ENCODE measurements at regions not wholly inside any gene's neighbourhood (a gene's known extent, or its start where the extent isn't known, plus 50 kb on each side); places are given as distances from the start of the nearest gene placed in this dataset.

DNA sequence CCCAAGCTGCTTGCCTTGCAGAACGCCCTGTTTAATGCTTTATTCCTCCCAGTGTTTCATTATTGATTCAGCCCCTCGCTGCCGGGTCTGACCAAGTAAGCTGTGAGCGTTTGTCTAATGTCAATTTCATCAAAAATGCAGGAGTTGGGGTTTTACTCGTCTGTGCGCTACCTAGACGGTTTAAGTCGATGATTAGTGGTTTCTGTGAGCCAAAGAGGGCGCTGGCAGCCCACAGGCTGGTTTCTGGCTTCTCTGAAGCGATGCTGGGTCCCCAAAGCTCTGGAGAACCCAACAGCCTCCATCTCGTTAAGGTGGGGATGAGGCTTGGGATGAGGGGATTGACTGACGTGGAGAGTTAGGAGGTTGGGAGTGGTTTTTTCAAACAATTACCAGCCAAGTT, 102.9 kb downstream of the SYF2 start:
- TF ChIP-seq, protein P1, sequence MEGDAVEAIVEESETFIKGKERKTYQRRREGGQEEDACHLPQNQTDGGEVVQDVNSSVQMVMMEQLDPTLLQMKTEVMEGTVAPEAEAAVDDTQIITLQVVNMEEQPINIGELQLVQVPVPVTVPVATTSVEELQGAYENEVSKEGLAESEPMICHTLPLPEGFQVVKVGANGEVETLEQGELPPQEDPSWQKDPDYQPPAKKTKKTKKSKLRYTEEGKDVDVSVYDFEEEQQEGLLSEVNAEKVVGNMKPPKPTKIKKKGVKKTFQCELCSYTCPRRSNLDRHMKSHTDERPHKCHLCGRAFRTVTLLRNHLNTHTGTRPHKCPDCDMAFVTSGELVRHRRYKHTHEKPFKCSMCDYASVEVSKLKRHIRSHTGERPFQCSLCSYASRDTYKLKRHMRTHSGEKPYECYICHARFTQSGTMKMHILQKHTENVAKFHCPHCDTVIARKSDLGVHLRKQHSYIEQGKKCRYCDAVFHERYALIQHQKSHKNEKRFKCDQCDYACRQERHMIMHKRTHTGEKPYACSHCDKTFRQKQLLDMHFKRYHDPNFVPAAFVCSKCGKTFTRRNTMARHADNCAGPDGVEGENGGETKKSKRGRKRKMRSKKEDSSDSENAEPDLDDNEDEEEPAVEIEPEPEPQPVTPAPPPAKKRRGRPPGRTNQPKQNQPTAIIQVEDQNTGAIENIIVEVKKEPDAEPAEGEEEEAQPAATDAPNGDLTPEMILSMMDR (IDR thresholded peaks at IDR 0.05), result no peak

DNA sequence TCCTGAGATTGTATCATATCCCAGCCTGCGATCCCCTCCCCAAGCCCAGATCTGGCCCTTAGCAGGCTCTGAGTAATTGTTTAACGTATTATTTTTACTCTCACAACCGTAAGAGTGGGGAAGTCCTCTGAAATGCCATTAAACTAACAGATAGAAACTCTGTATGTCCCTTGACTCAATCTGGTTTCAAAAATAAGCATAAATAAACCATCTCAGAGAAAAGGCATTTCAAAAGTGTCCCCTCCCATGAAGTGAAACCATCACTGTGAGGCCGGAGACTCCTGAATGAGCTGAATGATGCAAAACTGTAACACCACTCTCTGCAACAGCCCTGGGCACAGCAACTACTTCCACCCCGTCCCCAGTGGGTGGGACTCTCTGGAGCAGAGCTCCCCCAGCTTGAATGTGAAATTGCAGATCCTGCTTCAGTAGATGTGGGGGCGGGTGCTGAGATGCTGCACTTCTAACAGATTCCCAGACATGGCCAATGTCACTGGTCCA, 104.1 kb downstream of the SYF2 start:
- TF ChIP-seq, protein P1 (IDR thresholded peaks at IDR 0.05), result no peak

DNA sequence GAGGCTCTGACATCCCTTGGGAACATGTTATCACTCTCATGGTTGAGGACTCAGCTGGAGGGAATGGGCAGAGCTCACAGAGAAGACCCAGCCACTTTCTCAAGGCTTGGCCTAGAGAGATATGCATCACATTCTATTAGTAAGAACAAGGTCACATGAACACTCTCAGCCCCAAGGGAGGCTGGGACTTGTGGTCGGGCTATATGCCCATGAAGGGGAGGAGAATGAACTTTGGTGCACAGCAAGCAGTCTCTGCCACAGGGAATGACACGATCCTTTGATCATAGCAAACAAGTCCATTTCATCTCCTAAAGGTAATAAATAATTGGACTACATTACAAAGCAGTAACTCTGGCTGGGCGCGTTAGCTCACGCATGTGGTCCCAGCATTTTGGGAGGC, 105.7 kb downstream of the SYF2 start:
- TF ChIP-seq, protein P1 (IDR thresholded peaks at IDR 0.05), result no peak

DNA sequence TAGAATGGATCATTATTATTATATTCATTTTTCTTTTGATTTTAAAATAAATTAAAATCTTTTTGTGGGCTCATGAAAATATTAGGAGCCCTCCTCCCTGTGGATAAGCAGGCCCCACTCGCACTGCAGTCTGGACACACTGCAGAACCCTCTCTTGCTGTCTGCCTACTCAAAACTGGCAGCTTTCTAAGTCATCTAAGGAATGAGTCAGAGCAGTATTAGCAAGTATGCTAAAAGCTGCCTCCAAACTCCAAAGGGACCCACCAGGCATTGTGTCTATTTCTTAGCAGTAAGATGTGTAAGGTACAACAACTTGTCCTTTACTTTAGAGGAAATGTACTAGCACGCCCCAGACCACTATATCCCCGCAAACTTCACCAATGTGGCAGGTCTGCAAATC, 108.8 kb downstream of the SYF2 start:
- TF ChIP-seq, protein P1 (IDR thresholded peaks at IDR 0.05), result no peak

DNA sequence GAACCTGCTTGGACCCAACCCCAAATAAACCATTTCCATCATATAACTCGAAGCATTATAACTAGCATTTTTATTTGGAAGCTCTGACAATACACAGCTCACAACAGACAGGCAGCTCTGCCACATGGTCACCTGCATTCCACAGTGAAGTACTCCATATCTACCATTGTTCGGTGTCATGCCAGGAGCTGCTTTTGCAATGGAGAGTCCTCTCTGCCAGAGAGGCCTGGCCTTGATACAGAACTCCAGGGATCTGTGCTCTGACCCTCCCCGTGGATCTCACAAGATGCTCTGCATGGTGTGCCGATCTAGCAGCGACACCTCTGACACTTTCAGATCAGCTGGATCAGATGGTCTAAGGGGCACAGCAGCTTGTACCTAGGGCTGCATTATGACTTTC, 109.6 kb downstream of the SYF2 start:
- TF ChIP-seq, protein P1 (IDR thresholded peaks at IDR 0.05), result no peak

DNA sequence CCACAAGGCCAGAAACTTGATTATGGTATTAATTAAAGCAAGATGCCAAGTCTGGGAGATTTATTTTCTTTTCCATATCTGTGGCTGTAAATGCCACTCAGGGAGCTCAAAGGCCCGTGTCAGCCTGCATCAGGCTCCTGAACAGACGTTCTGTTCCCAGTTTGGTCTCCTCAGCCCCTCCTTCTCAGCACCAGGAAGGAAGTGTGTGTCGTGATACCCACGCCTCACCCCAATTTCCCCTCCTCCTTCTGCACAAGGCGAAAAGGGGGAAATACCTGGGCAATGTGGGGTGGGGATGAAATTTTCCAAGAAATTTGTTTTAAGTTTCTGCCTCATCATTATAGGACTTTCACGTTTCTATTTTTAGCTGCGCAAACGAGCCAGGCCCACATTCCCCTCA, 112.0 kb downstream of the SYF2 start:
- TF ChIP-seq, protein P1 (IDR thresholded peaks at IDR 0.05), result no peak

DNA sequence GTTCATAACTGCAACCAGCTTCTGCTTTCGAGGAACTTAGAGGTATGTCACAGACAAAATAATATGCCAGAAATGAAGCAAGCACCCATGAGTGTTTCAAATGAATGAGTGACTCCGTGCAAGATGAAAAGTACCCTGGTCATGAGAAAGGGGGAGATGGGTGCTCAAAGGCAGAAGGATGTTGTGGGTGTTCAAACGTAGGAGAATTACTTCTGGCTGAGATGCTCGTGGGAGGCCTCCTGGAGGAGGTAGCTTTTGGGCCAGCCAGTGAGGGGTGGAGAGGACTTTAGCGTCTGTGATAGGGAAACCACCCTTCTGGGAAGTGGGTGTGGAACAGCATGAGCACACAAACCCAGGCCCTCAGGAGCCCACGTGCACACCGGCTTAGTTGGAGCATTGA, 113.8 kb downstream of the SYF2 start:
- TF ChIP-seq, protein P1 (IDR thresholded peaks at IDR 0.05), result no peak

DNA sequence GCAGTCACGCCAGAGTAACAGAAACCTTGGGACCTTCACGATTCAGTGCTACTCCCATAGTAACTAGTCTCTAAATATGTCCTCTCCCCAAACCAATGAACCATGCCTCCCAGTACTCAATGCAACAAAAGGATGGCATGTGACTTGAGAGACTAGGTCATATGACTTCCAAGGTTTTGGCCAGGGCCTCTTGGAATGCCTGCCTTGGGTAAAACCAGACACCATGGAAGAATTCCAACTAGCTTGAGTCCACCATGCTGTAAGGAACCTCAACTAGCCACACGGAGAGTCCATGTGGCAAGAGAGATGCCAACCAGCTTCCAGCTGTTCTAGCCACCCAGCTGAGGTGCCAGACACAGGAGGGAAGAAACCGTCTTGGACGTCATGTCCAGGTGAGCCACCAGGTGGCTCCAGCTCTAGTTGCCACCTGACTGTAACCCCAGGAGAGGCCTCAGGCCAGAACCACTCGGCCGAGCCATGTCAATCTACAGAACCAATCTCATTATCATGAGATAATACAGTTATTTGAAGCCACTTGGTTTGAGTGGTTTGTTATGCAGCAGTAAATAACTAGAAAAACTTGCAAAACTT, 115.0 kb downstream of the SYF2 start:
- TF ChIP-seq, protein P1 (IDR thresholded peaks at IDR 0.05), result no peak

Data from LNCAP (cell line).